Left lung (tissue), 4 donors: ENCODE measurements at regions not wholly inside any gene's neighbourhood (a gene's known extent, or its start where the extent isn't known, plus 50 kb on each side); places are given as distances from the start of the nearest gene placed in this dataset.
"Not testable (repeated sequence)": the region's sequence is repeated elsewhere in the genome, so short reads cannot be mapped to it uniquely, and the experiment has no call there.

Experiments
- ATAC-seq: fragments of 200-7000 bp; cut with Tn5 transposase; one replicate; pipeline ENCODE4 v1.9.1; 2020; ENCODE audit warnings: moderate library complexity
- DNase-seq, 4 donors: peaks; one replicate each; pipeline ENCODE4 v3.0.0-alpha.2; 2013 to 2020
- H3K27ac ChIP-seq, 2 donors: fragments of 200-600 bp; sonication (generic) in 1 of 2; one replicate each; pipeline versions ENCODE4 v1.5.0 to v1.8.0; 2020 to 2021
- H3K27me3 ChIP-seq, 2 donors: fragments of 200-600 bp; sonication (generic) in 1 of 2; one replicate each; pipeline versions ENCODE4 v1.5.0 to v1.8.0; 2020 to 2021
- H3K36me3 ChIP-seq, 2 donors: fragments of 200-600 bp; sonication (generic) in 1 of 2; one replicate each; pipeline versions ENCODE4 v1.5.0 to v1.8.0; 2020 to 2021
- H3K4me1 ChIP-seq, 2 donors: fragments of 200-600 bp; one replicate each; pipeline ENCODE4 v1.8.0; 2021
- H3K4me3 ChIP-seq, 2 donors: fragments of 200-600 bp; sonication (generic) in 1 of 2; one replicate each; pipeline versions ENCODE4 v1.5.0 to v1.8.0; 2020 to 2021; ENCODE audit warnings: mild to moderate bottlenecking in 1 of 2
- H3K9me3 ChIP-seq, 2 donors: fragments of 200-600 bp; sonication (generic) in 1 of 2; one replicate each; pipeline versions ENCODE4 v1.5.0 to v1.8.0; 2020 to 2021
- intact Hi-C, 2 donors: fragments of 100-400 bp; cut with DNase I; formaldehyde crosslinking; loops; one replicate each; pipeline versions ENCODE4 v1.11.2 to v1.14.2; 2022
- TF ChIP-seq, protein P1 (sequence below), 2 donors: fragments of 200-600 bp; sonication (generic) in 1 of 2; IDR thresholded peaks; one replicate each; pipeline versions ENCODE4 v1.5.0 to v1.8.0; 2021; ENCODE audit warnings: antibody characterized with exemption in 2 of 2
- donor health status: DM: no; HTN: yes; CAD: no.
- donor health status: DM: no; HTN: no; CAD: no.

DNA sequence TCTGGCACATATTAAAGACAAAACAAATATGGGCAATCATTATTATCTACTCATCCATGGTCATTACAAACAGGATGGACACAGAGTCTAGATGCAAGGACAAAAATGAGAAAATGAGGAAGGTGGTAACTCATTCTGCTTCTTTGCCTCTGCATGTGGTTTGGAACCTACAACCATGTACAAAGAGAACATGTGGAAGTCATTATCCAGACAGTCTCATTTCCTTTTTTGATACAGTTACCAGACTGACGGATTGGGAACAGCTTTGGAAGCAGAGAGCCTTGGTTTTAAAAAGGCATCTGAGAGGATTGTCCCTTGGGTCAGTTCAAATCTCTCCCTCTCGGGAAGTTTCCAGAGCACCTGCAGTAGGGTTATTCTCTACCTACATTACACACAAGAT lies 433.4 kb upstream of the TNC start:
- intact Hi-C loops, result no loop called here
- DNase-seq (no peak), ATAC-seq (no peak)
- Histone ChIP-seq H3K4me3 (no peak overlapping the region), H3K4me1 (no peaks in the 10 kb centered on the region), H3K36me3 (no peaks in the 10 kb centered on the region), H3K27ac (no peak overlapping the region), H3K9me3 (peaks cover 0 to 9% of the 10 kb centered on the region in 2 donors), H3K27me3 (no peaks in the 10 kb centered on the region)
- TF ChIP-seq, protein P1, sequence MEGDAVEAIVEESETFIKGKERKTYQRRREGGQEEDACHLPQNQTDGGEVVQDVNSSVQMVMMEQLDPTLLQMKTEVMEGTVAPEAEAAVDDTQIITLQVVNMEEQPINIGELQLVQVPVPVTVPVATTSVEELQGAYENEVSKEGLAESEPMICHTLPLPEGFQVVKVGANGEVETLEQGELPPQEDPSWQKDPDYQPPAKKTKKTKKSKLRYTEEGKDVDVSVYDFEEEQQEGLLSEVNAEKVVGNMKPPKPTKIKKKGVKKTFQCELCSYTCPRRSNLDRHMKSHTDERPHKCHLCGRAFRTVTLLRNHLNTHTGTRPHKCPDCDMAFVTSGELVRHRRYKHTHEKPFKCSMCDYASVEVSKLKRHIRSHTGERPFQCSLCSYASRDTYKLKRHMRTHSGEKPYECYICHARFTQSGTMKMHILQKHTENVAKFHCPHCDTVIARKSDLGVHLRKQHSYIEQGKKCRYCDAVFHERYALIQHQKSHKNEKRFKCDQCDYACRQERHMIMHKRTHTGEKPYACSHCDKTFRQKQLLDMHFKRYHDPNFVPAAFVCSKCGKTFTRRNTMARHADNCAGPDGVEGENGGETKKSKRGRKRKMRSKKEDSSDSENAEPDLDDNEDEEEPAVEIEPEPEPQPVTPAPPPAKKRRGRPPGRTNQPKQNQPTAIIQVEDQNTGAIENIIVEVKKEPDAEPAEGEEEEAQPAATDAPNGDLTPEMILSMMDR (IDR thresholded peaks at IDR 0.05), result no peak

DNA sequence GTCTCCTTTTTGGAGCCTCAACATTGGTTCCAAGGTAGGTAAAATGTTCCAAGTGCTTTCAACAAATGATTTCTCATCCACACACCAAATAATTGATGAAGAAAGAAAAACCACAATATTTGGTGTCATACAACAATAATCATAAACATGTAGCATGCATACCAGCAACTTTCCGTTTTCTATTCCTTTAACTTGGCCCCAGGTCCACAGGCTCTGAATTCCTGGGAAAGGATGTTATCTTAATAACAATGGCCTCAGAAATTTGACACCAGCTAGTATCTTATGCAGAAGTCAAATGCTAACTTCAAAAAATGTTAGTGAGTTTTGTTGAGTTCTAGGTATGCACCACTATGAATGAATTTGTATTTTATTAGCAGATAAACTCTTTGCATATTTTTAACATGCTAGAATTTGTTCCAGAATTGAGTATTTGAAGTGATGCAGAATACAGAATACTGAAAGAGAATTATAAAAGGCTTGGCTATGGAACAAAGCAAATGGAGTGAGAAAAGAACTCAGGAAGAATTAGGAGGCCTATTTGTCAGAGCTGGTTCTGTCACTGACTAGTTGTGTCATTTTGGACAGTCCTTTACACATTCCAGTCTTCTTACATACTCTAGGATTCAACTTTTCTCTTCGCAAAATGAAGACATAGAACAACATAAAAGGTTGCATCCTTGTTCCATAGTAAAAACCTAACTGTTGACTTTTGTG lies 435.3 kb upstream of the TNC start:
- intact Hi-C loops, result no loop called here
- Histone ChIP-seq H3K4me3 (no peak overlapping the region), H3K4me1 (no peaks in the 10 kb centered on the region), H3K27me3 (no peaks in the 10 kb centered on the region), H3K36me3 (no peaks in the 10 kb centered on the region), H3K27ac (no peak overlapping the region), H3K9me3 (peaks cover 0 to 20% of the 10 kb centered on the region in 2 donors)
- TF ChIP-seq, protein P1 (IDR thresholded peaks at IDR 0.05), result no peak
- DNase-seq (no peak), ATAC-seq (no peak)

DNA sequence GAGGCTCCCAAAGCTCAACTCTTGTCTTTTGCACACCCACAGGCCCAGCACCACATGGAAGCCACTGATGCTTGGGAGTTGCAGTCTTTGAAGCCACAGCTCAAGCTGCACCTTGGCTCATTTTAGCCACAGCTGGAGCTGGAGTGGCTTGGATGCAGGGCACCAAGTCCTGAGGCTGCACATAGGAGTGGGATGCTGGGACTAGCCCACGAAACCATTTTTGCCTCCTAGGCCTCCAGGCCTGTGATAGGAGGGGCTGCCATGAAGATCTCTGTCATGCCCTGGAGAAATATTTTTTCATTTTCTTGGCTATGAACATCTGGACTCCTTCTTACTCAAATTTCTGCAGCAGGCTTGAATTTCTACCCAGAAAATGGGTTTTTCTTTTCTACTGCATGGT lies 438.5 kb upstream of the TNC start:
- DNase-seq (no peak), ATAC-seq (no peak)
- Histone ChIP-seq H3K4me1 (no peaks in the 10 kb centered on the region), H3K4me3 (no peak overlapping the region), H3K27ac (no peak overlapping the region), H3K36me3 (no peaks in the 10 kb centered on the region), H3K9me3 (peaks cover 0 to 20% of the 10 kb centered on the region in 2 donors), H3K27me3 (no peaks in the 10 kb centered on the region)
- TF ChIP-seq, protein P1 (IDR thresholded peaks at IDR 0.05), result no peak
- intact Hi-C loops, result no loop called here

DNA sequence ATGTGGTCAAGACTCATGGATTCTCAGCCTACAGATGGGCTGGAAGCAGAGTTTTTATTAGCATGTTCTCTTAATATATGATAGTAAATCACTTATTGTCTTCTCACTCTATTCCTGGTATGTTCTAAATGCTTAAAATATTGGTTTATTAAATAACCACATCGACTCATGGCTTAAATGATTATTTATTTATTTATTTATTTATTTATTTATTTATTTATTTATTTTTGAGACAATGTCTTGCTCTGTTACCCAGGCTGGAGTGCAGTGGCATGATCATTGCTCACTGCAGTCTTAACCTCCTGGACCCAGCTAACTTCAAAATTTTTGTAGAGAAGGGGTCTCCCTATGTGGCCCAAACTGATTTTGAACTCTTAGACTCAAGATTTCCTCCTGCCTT lies 457.2 kb upstream of the TNC start:
- no peak for ATAC-seq
- no peak overlapping the region for H3K4me3 ChIP-seq
- no peaks in the 10 kb centered on the region for H3K4me1 ChIP-seq
- H3K27ac ChIP-seq, result no peak overlapping the region
- intact Hi-C loops, result no loop called here
- no peak for DNase-seq
- H3K9me3 ChIP-seq, result no peaks in the 10 kb centered on the region
- TF ChIP-seq, protein P1 (IDR thresholded peaks at IDR 0.05), result no peak
- H3K27me3 ChIP-seq, result no peaks in the 10 kb centered on the region
- no peaks in the 10 kb centered on the region for H3K36me3 ChIP-seq

DNA sequence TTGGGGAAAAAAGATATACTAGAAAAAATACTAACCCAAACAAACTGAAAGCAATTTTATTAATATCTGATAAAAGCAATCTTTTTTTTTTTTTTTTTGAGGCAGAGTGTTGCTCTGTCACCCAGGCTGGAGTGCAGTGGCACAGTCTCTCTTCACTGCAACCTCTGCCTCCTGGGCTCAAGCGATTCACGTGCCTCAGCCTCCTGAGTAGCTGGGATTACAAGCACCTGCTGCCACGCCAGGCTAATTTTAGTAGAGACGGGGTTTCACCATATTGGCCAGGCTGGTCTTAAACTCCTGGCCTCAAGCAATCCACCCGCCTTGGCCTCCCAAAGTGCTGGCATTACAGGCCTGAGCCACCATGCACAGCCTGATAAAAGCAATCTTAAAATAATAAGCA lies 467.5 kb upstream of the TNC start:
- H3K27ac ChIP-seq, H3K27me3 ChIP-seq, H3K4me1 ChIP-seq, H3K4me3 ChIP-seq, ATAC-seq, H3K36me3 ChIP-seq, intact Hi-C loops, DNase-seq, H3K9me3 ChIP-seq: not testable (repeated sequence)

DNA sequence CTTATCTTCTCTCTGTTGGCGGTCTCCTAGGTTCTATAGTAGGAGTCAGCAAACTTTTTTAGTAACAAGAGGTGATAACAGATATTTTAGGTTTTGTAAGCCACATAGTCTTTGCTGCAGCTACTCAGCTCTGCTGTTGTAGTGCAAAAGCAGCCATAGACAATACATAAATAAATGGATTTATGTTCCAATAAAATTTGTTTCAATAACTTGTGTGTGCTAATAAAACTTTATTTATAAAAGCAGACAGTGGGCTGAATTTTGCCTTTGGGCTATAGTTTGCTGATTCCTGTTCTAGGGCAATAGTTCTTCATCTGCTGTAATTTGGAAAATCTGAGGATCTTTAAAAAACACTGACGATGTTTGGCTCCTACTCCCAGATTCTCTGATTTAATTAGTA lies 469.4 kb upstream of the TNC start:
- ATAC-seq (no peak), DNase-seq (no peak)
- peaks cover 0 to 3% of the 10 kb centered on the region in 2 donors for H3K27me3 ChIP-seq
- no peak overlapping the region for H3K4me3 ChIP-seq
- peaks cover 0 to 3% of the 10 kb centered on the region in 2 donors for H3K4me1 ChIP-seq
- TF ChIP-seq, protein P1 (IDR thresholded peaks at IDR 0.05), result no peak
- no peaks in the 10 kb centered on the region for H3K36me3 ChIP-seq
- no peaks in the 10 kb centered on the region for H3K9me3 ChIP-seq
- intact Hi-C loops, result no loop called here
- H3K27ac ChIP-seq, result no peak overlapping the region
